Spleen (tissue), 7 donors: ENCODE measurements at regions not wholly inside any gene's neighbourhood (a gene's known extent, or its start where the extent isn't known, plus 50 kb on each side); places are given as distances from the start of the nearest gene placed in this dataset.

Experiments
- POLR2A ChIP-seq, 3 donors: fragments of 450-650 bp; IDR thresholded peaks; one replicate each; pipeline ENCODE4 v1.5.1; 2017; ENCODE audit warnings: antibody characterized with exemption in 3 of 3, mild to moderate bottlenecking in 1 of 3
- POLR2AphosphoS5 ChIP-seq, 3 donors: sonication (generic); formaldehyde crosslinking; IDR thresholded peaks; one replicate each; pipeline ENCODE4 v1.5.1; 2017; ENCODE audit warnings: antibody characterized with exemption in 3 of 3
- TF ChIP-seq, protein P1 (sequence below), 11 experiments: fragments of 200-600 bp in 7 of 11; fragments of 450-650 bp in 4 of 11; sonication (generic) in 4 of 11; IDR thresholded peaks in 8 of 11; conservative IDR thresholded peaks in 3 of 11; 1 replicate in 7 of 11; 2 replicates in 4 of 11; pipeline versions ENCODE4 v1.4.0 to v1.8.0; 2016 to 2021; ENCODE audit warnings: antibody characterized with exemption in 11 of 11, inconsistent platforms in 4 of 11, mild to moderate bottlenecking in 1 of 11
- donor health status: DM: no; HTN: no; CAD: no; lungs with moderate emphysema.
- donor health status: DM: no; HTN: no; CAD: no.
- donor health status: DM: no; HTN: no; CAD: no.

DNA sequence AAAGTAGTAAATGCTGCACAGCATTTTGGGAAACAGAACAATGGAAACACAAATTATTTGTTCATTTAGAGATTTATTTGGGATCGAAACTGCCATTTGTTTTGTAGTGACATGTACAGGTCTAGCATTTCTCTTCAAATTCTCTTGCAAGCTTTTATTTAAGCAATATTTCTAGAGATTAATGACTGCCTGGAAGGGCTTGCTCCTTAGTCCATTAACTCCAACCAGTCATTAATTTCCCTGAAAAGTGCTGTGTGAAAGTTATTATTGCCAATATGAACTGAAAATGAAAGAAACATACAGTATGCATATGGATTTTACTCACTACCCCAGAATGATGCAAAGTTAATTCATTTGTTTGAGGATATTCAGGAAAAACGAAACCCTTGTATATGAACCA is 1349.6 kb upstream of the FLRT2 start:
- TF ChIP-seq POLR2AphosphoS5 (IDR thresholded peaks at IDR 0.05): no peak
- TF ChIP-seq, protein P1, sequence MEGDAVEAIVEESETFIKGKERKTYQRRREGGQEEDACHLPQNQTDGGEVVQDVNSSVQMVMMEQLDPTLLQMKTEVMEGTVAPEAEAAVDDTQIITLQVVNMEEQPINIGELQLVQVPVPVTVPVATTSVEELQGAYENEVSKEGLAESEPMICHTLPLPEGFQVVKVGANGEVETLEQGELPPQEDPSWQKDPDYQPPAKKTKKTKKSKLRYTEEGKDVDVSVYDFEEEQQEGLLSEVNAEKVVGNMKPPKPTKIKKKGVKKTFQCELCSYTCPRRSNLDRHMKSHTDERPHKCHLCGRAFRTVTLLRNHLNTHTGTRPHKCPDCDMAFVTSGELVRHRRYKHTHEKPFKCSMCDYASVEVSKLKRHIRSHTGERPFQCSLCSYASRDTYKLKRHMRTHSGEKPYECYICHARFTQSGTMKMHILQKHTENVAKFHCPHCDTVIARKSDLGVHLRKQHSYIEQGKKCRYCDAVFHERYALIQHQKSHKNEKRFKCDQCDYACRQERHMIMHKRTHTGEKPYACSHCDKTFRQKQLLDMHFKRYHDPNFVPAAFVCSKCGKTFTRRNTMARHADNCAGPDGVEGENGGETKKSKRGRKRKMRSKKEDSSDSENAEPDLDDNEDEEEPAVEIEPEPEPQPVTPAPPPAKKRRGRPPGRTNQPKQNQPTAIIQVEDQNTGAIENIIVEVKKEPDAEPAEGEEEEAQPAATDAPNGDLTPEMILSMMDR (IDR thresholded peaks at IDR 0.05 in 8 of 11, conservative IDR thresholded peaks at IDR 0.05 in 3 of 11): no peak
- TF ChIP-seq POLR2A (IDR thresholded peaks at IDR 0.05): no peak
